ENCODE measurements at regions not wholly inside any gene's neighbourhood (a gene's known extent, or its start where the extent isn't known, plus 50 kb on each side); places are given as distances from the start of the nearest gene placed in this dataset.

DNA sequence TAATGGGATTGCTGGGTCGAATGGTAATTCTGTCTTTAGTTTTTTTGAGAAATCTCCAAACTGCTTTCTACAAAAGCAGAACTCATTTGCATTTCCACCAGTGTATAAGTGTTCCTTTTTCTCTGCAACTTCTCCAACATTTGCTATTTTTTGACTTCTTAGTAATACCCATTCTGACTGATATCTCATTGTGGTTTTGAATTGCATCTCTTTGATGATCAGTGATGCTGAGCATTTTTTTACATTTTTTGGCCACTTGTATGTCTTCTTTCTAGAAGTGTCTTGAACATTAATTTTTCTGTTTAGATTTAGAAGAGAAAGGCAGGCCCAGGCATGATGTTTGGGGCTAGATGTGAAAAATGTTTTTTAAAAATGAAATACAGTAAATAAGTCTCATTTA is 553.1 kb upstream of the MAN1A1 start:
- no peaks in the 10 kb centered on the region for H3K27me3 ChIP-seq
- no peak for TF ChIP-seq POLR2A (IDR thresholded peaks at IDR 0.05)
- TF ChIP-seq, protein P1, sequence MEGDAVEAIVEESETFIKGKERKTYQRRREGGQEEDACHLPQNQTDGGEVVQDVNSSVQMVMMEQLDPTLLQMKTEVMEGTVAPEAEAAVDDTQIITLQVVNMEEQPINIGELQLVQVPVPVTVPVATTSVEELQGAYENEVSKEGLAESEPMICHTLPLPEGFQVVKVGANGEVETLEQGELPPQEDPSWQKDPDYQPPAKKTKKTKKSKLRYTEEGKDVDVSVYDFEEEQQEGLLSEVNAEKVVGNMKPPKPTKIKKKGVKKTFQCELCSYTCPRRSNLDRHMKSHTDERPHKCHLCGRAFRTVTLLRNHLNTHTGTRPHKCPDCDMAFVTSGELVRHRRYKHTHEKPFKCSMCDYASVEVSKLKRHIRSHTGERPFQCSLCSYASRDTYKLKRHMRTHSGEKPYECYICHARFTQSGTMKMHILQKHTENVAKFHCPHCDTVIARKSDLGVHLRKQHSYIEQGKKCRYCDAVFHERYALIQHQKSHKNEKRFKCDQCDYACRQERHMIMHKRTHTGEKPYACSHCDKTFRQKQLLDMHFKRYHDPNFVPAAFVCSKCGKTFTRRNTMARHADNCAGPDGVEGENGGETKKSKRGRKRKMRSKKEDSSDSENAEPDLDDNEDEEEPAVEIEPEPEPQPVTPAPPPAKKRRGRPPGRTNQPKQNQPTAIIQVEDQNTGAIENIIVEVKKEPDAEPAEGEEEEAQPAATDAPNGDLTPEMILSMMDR (IDR thresholded peaks at IDR 0.05) = no peak
- intact Hi-C loops (cut with DNase I) = no loop called here
- H3K9me3 ChIP-seq = no peaks in the 10 kb centered on the region
- H3K4me1 ChIP-seq = peaks cover 0 to 5% of the 10 kb centered on the region in 2 donors
- H3K4me3 ChIP-seq (replicated peaks in 1 of 3) = no peak overlapping the region
- H3K36me3 ChIP-seq = no peaks in the 10 kb centered on the region
- no peak overlapping the region for H3K27ac ChIP-seq
- 81 to 93% methylated on average over 1 of the region's 1 CpG for WGBS, 2 donors
- no peak for DNase-seq

DNA sequence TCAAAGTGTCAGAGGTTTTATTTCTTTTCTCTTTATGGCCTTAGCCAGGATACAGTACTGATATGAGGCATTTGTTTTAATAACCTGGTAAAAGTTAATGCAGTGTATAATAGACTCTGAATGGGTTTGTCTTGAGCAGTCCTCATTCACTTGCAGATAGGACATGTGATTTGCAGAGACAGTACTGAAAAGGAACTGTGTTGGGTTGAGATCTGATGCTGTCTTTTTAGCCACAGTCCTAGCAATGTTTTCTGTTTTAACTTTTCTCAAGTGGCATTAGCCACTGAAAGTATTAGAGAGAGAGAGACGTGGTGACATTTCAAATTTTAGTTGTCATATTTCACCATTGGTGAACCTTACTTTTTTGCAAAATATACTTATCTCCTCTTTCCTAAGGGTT is 547.2 kb upstream of the MAN1A1 start:
- no peaks in the 10 kb centered on the region for H3K27me3 ChIP-seq
- peaks cover 16 to 25% of the 10 kb centered on the region in 2 donors for H3K4me1 ChIP-seq
- H3K9me3 ChIP-seq = no peaks in the 10 kb centered on the region
- intact Hi-C loops (cut with DNase I) = no loop called here
- TF ChIP-seq POLR2A (IDR thresholded peaks at IDR 0.05) = no peak
- TF ChIP-seq, protein P1 (IDR thresholded peaks at IDR 0.05) = no peak
- no peak overlapping the region for H3K27ac ChIP-seq
- DNase-seq = no peak
- H3K4me3 ChIP-seq (replicated peaks in 1 of 3) = no peak overlapping the region
- WGBS, 2 donors = 79 to 86% methylated on average over 1 of the region's 1 CpG
- H3K36me3 ChIP-seq = no peaks in the 10 kb centered on the region

DNA sequence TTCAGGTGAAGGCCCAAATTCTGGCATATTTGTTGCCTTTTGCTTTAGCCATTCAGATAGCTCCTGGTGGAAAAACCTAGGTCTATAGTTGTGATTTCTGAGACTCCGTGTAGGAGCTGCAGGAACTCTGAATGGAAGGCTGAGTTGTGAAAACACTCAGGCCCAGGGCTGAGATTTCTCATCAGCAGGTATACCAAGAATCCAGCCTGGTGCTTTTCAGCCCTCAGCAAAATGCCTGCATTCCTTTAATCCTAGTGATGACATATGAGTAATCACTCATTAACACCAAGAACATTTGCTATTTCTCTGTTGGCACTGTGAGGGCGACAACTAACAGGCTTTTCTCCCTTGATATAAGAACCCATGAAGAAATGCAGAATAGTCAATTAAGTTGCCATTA is 546.1 kb upstream of the MAN1A1 start:
- Histone ChIP-seq H3K27ac (peak overlapping the region; percentile 70 to 89 (median 82)), H3K36me3 (no peaks in the 10 kb centered on the region), H3K27me3 (no peaks in the 10 kb centered on the region), H3K9me3 (no peaks in the 10 kb centered on the region), H3K4me3 (replicated peaks in 1 of 3) (no peak overlapping the region), H3K4me1 (peaks cover 16 to 25% of the 10 kb centered on the region in 2 donors)
- intact Hi-C loops (cut with DNase I) = no loop called here
- TF ChIP-seq POLR2A (IDR thresholded peaks at IDR 0.05) = no peak
- TF ChIP-seq, protein P1 (IDR thresholded peaks at IDR 0.05) = no peak
- DNase-seq = peak; percentile 33 to 37
- WGBS, 2 donors = 54% methylated on average over 2 of the region's 2 CpGs

DNA sequence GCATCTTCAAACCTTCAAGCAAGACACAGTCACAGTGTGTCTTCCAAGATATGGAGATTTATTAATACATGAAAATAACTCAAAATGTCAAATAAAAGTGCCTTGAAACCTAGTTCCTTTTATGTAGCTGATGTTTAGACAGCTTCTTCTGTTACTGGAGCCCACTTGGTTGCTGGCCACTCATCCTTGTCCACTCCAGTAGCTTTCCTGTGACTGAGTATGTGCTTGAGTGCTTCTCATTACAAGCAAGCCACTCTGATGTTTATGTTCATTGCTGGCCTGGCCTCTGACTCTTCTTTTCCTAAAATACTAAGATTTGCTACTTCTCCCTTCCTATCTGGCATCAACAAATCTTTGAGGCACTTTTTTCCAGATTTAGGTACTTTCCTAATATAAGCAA is 545.2 kb upstream of the MAN1A1 start:
- H3K27ac ChIP-seq = peak overlapping the region; percentile 70 to 89 (median 82)
- TF ChIP-seq, protein P1 (IDR thresholded peaks at IDR 0.05) = no peak
- peak in 1 of 2 donors; percentile 12 for TF ChIP-seq POLR2A (IDR thresholded peaks at IDR 0.05)
- H3K4me3 ChIP-seq (replicated peaks in 1 of 3) = no peak overlapping the region
- H3K4me1 ChIP-seq = peaks cover 16 to 25% of the 10 kb centered on the region in 2 donors
- DNase-seq = peak; percentile 86
- H3K9me3 ChIP-seq = no peaks in the 10 kb centered on the region
- no peaks in the 10 kb centered on the region for H3K36me3 ChIP-seq
- no peaks in the 10 kb centered on the region for H3K27me3 ChIP-seq
- intact Hi-C loops (cut with DNase I) = no loop called here

DNA sequence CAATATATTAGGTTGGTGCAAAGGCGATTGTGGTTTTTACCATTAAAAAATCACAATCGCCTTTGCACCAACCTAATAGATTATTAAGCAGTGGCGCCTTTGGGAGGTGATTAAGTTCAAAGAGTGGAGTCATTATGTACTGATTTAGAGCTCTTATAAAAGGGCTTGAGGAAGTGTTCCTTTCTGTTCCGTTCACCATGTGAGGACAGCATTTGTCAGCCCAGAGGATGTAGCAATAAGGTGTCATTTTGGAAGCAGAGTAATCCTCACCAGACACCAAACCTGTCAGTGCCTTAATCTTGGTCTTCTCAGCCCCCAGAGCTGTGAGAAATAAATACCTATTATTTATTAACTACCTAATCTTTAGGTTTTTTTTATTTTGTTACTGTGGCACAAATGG is 542.1 kb upstream of the MAN1A1 start:
- Histone ChIP-seq H3K9me3 (no peaks in the 10 kb centered on the region), H3K27ac (no peak overlapping the region), H3K27me3 (no peaks in the 10 kb centered on the region), H3K36me3 (no peaks in the 10 kb centered on the region), H3K4me1 (peaks cover 16% of the 10 kb centered on the region in 2 donors), H3K4me3 (replicated peaks in 1 of 3) (no peak overlapping the region)
- intact Hi-C loops (cut with DNase I) = no loop called here
- TF ChIP-seq, protein P1 (IDR thresholded peaks at IDR 0.05) = no peak
- TF ChIP-seq POLR2A (IDR thresholded peaks at IDR 0.05) = no peak
- no peak for DNase-seq
- WGBS, 2 donors = 93 to 97% methylated on average over 4 of the region's 4 CpGs
